ENCODE measurements at regions not wholly inside any gene's neighbourhood (a gene's known extent, or its start where the extent isn't known, plus 50 kb on each side); places are given as distances from the start of the nearest gene placed in this dataset.

GRCh38 chr9:115262952-115263351 lies 145.0 kb upstream of the TNC start:
- H4K20me1 ChIP-seq (ENCODE audit: insufficient read depth): no peaks in the 10 kb centered on the region
- H2AFZ ChIP-seq (ENCODE audit: low read depth): no peak overlapping the region
- no peaks in the 10 kb centered on the region for H3K36me3 ChIP-seq (ENCODE audit: insufficient read depth)
- no peaks in the 10 kb centered on the region for H3K27me3 ChIP-seq (ENCODE audit: insufficient read depth, low read depth)
- H3K79me2 ChIP-seq (ENCODE audit: insufficient read depth, low read depth): no peaks in the 10 kb centered on the region
- peak overlapping the region; percentile 68 for H3K4me2 ChIP-seq
- H3K4me3 ChIP-seq (IDR thresholded peaks at IDR 0.05; ENCODE audit: insufficient read depth, low read depth, low read length): no peak overlapping the region
- H3K4me1 ChIP-seq (ENCODE audit: low read depth, poor library complexity, severe bottlenecking): peaks cover 28% of the 10 kb centered on the region
- TF ChIP-seq CTCF (conservative IDR thresholded peaks at IDR 0.05; ENCODE audit: low read depth, low read length): no peak
- H3K27ac ChIP-seq: peak overlapping the region; percentile 90
- H3K9ac ChIP-seq: 0 out of 2 replicates have a peak overlapping the region, but pooled peaks have one; percentile 18

GRCh38 chr9:115263371-115264075 lies 145.6 kb upstream of the TNC start:
- peak overlapping the region; percentile 90 for H3K27ac ChIP-seq
- H3K9ac ChIP-seq: no peak overlapping the region
- no peaks in the 10 kb centered on the region for H3K36me3 ChIP-seq (ENCODE audit: insufficient read depth)
- H3K27me3 ChIP-seq (ENCODE audit: insufficient read depth, low read depth): no peaks in the 10 kb centered on the region
- no peak overlapping the region for H3K4me3 ChIP-seq (IDR thresholded peaks at IDR 0.05; ENCODE audit: insufficient read depth, low read depth, low read length)
- TF ChIP-seq CTCF (conservative IDR thresholded peaks at IDR 0.05; ENCODE audit: low read depth, low read length): no peak
- peaks cover 28% of the 10 kb centered on the region for H3K4me1 ChIP-seq (ENCODE audit: low read depth, poor library complexity, severe bottlenecking)
- H4K20me1 ChIP-seq (ENCODE audit: insufficient read depth): no peaks in the 10 kb centered on the region
- H2AFZ ChIP-seq (ENCODE audit: low read depth): no peak overlapping the region
- no peaks in the 10 kb centered on the region for H3K79me2 ChIP-seq (ENCODE audit: insufficient read depth, low read depth)
- H3K4me2 ChIP-seq: peak overlapping the region; percentile 68

DNA sequence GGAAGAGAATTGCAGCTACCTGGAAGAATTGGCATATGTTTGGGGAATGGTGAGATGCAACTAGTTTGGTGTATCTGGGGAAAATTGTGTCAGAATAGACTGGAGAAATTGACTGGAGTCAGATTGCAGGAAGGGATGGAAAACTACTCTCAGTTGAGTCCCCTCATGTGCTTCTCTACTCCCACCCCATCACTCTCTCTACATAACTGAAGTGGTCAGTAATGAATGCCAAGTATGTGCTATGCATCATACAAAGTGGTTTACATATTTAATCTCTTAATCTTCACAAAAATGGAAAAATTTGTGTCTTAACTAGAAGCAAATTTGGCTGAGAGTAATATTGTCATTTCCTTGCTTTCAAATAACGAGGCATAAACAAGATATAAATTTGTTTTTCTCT lies 146.4 kb upstream of the TNC start:
- Histone ChIP-seq H3K4me1 (ENCODE audit: low read depth, poor library complexity, severe bottlenecking) (peaks cover 28% of the 10 kb centered on the region), H3K27ac (no peak overlapping the region)
- no peak for TF ChIP-seq CTCF (conservative IDR thresholded peaks at IDR 0.05; ENCODE audit: low read depth, low read length)

DNA sequence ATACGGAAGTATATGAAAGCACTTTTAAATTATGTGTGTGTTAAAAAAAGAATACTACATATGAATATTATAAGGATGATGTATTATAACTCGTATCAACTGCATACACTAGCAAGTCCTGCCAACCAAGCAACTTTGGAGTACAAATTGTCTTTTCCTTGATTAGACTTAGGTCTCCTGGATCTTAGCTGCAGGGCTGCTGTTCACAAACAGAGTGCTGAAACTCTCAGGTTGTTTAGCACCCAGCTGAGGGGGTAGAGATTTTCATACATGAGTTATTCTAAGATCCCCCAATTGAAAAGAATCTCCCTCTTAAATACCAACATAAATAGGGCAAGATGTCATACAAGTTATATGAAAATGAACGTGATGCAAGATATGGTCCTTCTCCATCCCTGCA lies 149.8 kb upstream of the TNC start:
- Histone ChIP-seq H3K36me3 (ENCODE audit: insufficient read depth) (no peaks in the 10 kb centered on the region), H2AFZ (ENCODE audit: low read depth) (no peak overlapping the region), H3K27ac (no peak overlapping the region), H3K4me3 (IDR thresholded peaks at IDR 0.05; ENCODE audit: insufficient read depth, low read depth, low read length) (no peak overlapping the region), H3K4me1 (ENCODE audit: low read depth, poor library complexity, severe bottlenecking) (peaks cover 12% of the 10 kb centered on the region), H3K9ac (no peak overlapping the region), H3K4me2 (no peak overlapping the region), H4K20me1 (ENCODE audit: insufficient read depth) (no peaks in the 10 kb centered on the region), H3K27me3 (ENCODE audit: insufficient read depth, low read depth) (no peaks in the 10 kb centered on the region), H3K79me2 (ENCODE audit: insufficient read depth, low read depth) (no peaks in the 10 kb centered on the region)
- no peak for TF ChIP-seq CTCF (conservative IDR thresholded peaks at IDR 0.05; ENCODE audit: low read depth, low read length)

More for the DNA sequence above, 146.4 kb upstream of the TNC start:
- Histone ChIP-seq H3K36me3 (ENCODE audit: insufficient read depth) (no peaks in the 10 kb centered on the region), H2AFZ (ENCODE audit: low read depth) (no peak overlapping the region), H3K4me2 (no peak overlapping the region), H3K4me3 (IDR thresholded peaks at IDR 0.05; ENCODE audit: insufficient read depth, low read depth, low read length) (no peak overlapping the region), H3K79me2 (ENCODE audit: insufficient read depth, low read depth) (no peaks in the 10 kb centered on the region), H4K20me1 (ENCODE audit: insufficient read depth) (no peaks in the 10 kb centered on the region), H3K9ac (no peak overlapping the region), H3K27me3 (ENCODE audit: insufficient read depth, low read depth) (no peaks in the 10 kb centered on the region)
